Stimulated activated effector memory CD8-positive, alpha-beta T cell treated with anti-CD3 and anti-CD28 coated beads, Interleukin-12 subunit alpha, Interleukin-12 subunit beta, amount 100 ng/mL, for 72 hours (primary cell): ENCODE measurements at regions not wholly inside any gene's neighbourhood (a gene's known extent, or its start where the extent isn't known, plus 50 kb on each side); places are given as distances from the start of the nearest gene placed in this dataset.
"Not testable (repeated sequence)": the region's sequence is repeated elsewhere in the genome, so short reads cannot be mapped to it uniquely, and the experiment has no call there.

ENCODE experiments used
- ATAC-seq: fragments of 150-1000 bp; cut with Tn5 transposase; 2 replicates; pipeline ENCODE4 v1.10.0; 2021
- DNase-seq, 2 donors: peaks; one replicate each; pipeline ENCODE4 v3.0.0; 2021 to 2022; ENCODE audit warnings: low spot score in 2 of 2
- H3K27ac Mint-ChIP-seq: one replicate; pipeline ENCODE4 v1.8.0; 2022; ENCODE audit warnings: mild to moderate bottlenecking, mixed read lengths
- H3K36me3 Mint-ChIP-seq: one replicate; pipeline ENCODE4 v1.8.0; 2022; ENCODE audit warnings: mild to moderate bottlenecking, mixed read lengths
- H3K4me1 Mint-ChIP-seq: one replicate; pipeline ENCODE4 v1.8.0; 2022; ENCODE audit warnings: mixed read lengths
- H3K4me3 Mint-ChIP-seq: one replicate; pipeline ENCODE4 v1.8.0; 2022; ENCODE audit warnings: mild to moderate bottlenecking, mixed read lengths
- H3K9me3 Mint-ChIP-seq: one replicate; pipeline ENCODE4 v1.8.0; 2022; ENCODE audit warnings: mixed read lengths

DNA sequence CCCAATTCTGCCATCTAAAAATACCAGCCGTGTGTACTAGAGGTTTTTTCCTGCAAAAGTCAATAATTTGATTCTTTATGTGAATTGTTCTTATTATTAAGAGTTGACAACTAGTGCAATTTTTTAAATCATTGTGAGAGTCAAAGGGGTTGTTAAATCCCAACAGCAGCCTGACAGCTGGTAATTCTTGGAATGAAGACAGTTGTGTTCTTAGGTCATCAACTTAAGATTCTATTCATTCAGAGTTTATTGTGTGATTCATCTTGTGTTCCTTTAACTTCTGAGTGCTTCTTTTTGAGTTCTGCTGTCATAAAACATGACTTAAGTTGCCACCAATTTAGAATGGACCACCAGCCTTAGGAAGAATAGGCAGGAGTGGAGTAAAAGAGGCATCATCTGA lies 329.0 kb downstream of the NAF1 start:
- no peak for ATAC-seq
- Mint-ChIP-seq H3K36me3 (no peaks in the 10 kb centered on the region), H3K27ac (no peak overlapping the region), H3K4me1 (no peaks in the 10 kb centered on the region), H3K9me3 (peaks cover 5% of the 10 kb centered on the region), H3K4me3 (no peak overlapping the region)
- DNase-seq: no peak

DNA sequence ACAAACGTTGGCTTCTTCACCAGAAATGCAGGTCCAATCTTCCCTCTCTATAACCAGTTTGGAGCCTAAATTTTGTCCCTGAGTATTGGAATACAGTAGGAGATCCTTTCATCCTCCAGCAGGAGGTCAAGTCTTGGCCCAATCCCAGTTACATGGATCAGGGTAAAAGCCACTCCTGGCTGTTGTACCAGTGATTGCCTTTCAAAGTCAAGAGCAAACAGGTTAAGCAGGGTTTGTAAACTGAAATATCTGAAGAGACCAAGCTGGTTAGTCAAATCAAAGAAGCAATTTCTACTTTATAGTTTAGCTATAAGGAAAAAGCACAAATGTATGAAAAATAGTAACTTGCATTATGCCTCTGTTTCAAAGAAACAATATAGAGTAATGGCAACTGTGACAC lies 329.4 kb downstream of the NAF1 start:
- H3K9me3 Mint-ChIP-seq: peaks cover 5% of the 10 kb centered on the region
- ATAC-seq (no peak), DNase-seq (no peak)
- no peaks in the 10 kb centered on the region for H3K4me1 Mint-ChIP-seq
- no peaks in the 10 kb centered on the region for H3K36me3 Mint-ChIP-seq
- no peak overlapping the region for H3K27ac Mint-ChIP-seq
- H3K4me3 Mint-ChIP-seq: no peak overlapping the region

- H3K4me3 Mint-ChIP-seq: no peak overlapping the region
- no peak for ATAC-seq
These were observed 329.9 kb downstream of the NAF1 start for GRCh38 chr4:162836773-162837172.

GRCh38 chr4:162836258-162836657 lies 330.4 kb downstream of the NAF1 start:
- H3K4me1 Mint-ChIP-seq, H3K36me3 Mint-ChIP-seq, DNase-seq, H3K27ac Mint-ChIP-seq, H3K4me3 Mint-ChIP-seq, ATAC-seq, H3K9me3 Mint-ChIP-seq: not testable (repeated sequence)

More at GRCh38 chr4:162836773-162837172, 329.9 kb downstream of the NAF1 start:
- Mint-ChIP-seq H3K4me1 (no peaks in the 10 kb centered on the region), H3K36me3 (no peaks in the 10 kb centered on the region), H3K9me3 (peaks cover 5% of the 10 kb centered on the region), H3K27ac (no peak overlapping the region)
- DNase-seq: no peak

DNA sequence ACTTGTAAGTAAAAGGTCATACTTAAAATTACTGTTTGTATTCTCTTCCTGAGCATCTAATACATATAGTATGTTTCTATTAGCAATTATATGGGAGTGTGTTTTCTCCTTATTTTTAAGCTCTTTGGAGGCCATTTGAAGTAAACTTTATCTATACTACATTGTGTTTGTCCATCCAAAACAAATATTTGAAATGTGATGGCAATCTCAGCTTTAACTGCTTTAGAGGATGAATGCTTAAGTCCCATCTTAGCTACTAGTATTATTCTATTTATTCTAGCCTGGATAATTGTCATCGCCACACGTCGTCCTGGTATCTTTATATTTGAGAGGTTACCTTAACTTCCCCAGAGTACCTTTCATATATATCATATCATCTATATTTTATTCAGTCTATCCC lies 335.8 kb downstream of the NAF1 start:
- H3K4me1 Mint-ChIP-seq: no peaks in the 10 kb centered on the region
- H3K9me3 Mint-ChIP-seq: peaks cover 12% of the 10 kb centered on the region
- H3K36me3 Mint-ChIP-seq: no peaks in the 10 kb centered on the region
- H3K4me3 Mint-ChIP-seq: no peak overlapping the region
- H3K27ac Mint-ChIP-seq: no peak overlapping the region
- DNase-seq (no peak), ATAC-seq (no peak)

- not testable (repeated sequence) for H3K27ac Mint-ChIP-seq, ATAC-seq, H3K4me1 Mint-ChIP-seq, H3K4me3 Mint-ChIP-seq, H3K36me3 Mint-ChIP-seq, DNase-seq
- peaks cover 13% of the 10 kb centered on the region for H3K9me3 Mint-ChIP-seq
These were observed 349.3 kb downstream of the NAF1 start for GRCh38 chr4:162817374-162817773.

- DNase-seq: no peak
- Mint-ChIP-seq H3K4me3 (no peak overlapping the region), H3K36me3 (no peaks in the 10 kb centered on the region), H3K9me3 (peaks cover 5% of the 10 kb centered on the region), H3K4me1 (no peaks in the 10 kb centered on the region), H3K27ac (no peak overlapping the region)
- ATAC-seq: no peak
These were observed 362.3 kb downstream of the NAF1 start for GRCh38 chr4:162804351-162804924.

DNA sequence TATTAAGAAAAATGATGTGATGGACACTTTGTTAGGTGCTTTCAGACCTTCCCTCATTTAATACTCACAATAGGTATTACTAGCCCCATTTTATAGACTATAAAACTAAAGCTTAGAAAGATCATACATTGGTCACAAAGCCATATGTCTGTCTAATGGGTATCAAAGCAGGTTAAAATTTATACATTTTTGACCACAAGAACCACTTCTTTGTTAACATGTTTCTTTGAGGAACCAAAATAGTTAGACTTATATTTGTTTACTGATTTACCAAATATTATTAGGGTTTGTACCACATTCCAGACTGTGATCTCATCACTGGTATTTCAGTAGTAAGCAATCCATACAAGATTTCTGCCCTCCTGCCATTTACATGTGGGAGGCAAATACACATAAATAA lies 363.3 kb downstream of the NAF1 start:
- Mint-ChIP-seq H3K4me1 (no peaks in the 10 kb centered on the region), H3K27ac (no peak overlapping the region), H3K4me3 (no peak overlapping the region), H3K9me3 (peaks cover 5% of the 10 kb centered on the region), H3K36me3 (no peaks in the 10 kb centered on the region)
- ATAC-seq (no peak), DNase-seq (no peak)

GRCh38 chr4:162797108-162797507 lies 369.6 kb downstream of the NAF1 start:
- no peaks in the 10 kb centered on the region for H3K4me1 Mint-ChIP-seq
- H3K36me3 Mint-ChIP-seq: no peaks in the 10 kb centered on the region
- H3K9me3 Mint-ChIP-seq: peaks cover 5% of the 10 kb centered on the region
- ATAC-seq: no peak
- no peak overlapping the region for H3K4me3 Mint-ChIP-seq
- no peak overlapping the region for H3K27ac Mint-ChIP-seq
- no peak for DNase-seq

DNA sequence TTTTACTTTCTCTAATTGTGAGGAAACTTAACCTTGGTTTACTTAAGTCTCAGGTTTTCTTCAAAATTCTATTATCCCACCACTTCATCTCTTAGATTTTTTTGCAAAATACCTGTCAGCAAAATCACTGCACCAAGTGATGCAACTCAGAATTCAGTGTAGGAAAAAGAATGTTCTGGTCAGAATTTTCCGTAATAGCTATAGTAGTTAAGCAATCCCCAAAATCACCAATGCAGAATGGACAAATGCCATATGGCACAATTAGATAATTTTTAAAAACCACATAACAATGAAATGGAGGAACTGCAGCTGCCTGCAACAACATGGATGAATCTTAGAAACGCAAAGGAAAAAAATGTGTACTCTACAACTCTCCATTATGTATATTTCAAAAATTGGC lies 373.1 kb downstream of the NAF1 start:
- H3K27ac Mint-ChIP-seq: no peak overlapping the region
- DNase-seq: no peak
- no peaks in the 10 kb centered on the region for H3K4me1 Mint-ChIP-seq
- H3K9me3 Mint-ChIP-seq: peaks cover 7% of the 10 kb centered on the region
- no peaks in the 10 kb centered on the region for H3K36me3 Mint-ChIP-seq
- ATAC-seq: no peak
- H3K4me3 Mint-ChIP-seq: no peak overlapping the region

- H3K36me3 Mint-ChIP-seq: no peaks in the 10 kb centered on the region
- H3K9me3 Mint-ChIP-seq: peaks cover 11% of the 10 kb centered on the region
- no peak overlapping the region for H3K27ac Mint-ChIP-seq
- no peak for DNase-seq
- H3K4me3 Mint-ChIP-seq: no peak overlapping the region
- no peaks in the 10 kb centered on the region for H3K4me1 Mint-ChIP-seq
- ATAC-seq: no peak
These were observed 373.7 kb downstream of the NAF1 start for GRCh38 chr4:162793004-162793403.

- DNase-seq (no peak), ATAC-seq (no peak)
- peaks cover 11% of the 10 kb centered on the region for H3K9me3 Mint-ChIP-seq
- H3K4me1 Mint-ChIP-seq: no peaks in the 10 kb centered on the region
- H3K27ac Mint-ChIP-seq: no peak overlapping the region
- H3K36me3 Mint-ChIP-seq: no peaks in the 10 kb centered on the region
- no peak overlapping the region for H3K4me3 Mint-ChIP-seq
These were observed 375.5 kb downstream of the NAF1 start for GRCh38 chr4:162791226-162791625.

- H3K9me3 Mint-ChIP-seq: peaks cover 11% of the 10 kb centered on the region
- no peak overlapping the region for H3K4me3 Mint-ChIP-seq
- ATAC-seq: no peak
- H3K4me1 Mint-ChIP-seq: no peaks in the 10 kb centered on the region
- DNase-seq: no peak
- H3K36me3 Mint-ChIP-seq: no peaks in the 10 kb centered on the region
- no peak overlapping the region for H3K27ac Mint-ChIP-seq
These were observed 379.6 kb downstream of the NAF1 start for GRCh38 chr4:162787120-162787519.

DNA sequence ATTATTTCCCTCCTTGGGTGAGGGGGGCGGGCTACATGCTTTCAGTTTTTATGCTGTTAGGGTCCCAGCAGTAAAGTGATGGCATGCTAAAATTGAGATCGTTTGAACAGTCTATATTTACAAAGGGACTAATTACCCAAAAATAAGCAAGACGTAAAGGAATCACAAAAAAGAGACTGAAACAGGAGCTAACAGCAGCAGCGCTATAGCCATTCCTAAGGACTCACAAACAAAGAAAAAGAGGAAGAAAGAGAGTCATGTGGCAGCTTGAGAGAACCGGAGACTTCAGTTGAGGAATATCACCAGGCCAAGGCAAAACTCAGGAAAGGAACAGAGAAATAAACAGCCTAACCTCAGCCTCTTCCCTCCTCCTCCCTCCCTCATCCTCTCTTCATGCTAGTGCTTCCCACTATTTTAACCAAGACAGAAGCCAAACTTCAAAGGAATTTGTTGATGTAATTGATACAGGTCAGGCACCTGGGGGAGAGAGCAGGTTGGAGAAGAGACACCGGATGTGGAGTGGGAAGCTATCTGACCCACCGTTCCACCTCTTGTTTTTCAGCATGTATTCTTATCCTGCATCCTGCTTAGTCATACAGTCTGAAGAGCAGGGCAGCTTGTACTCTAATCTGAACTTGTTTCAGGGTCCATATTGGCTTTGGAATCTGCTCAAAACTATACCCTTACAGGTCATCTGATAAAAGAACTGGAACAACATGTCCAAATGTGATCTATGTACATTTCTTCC lies 383.7 kb downstream of the NAF1 start:
- no peaks in the 10 kb centered on the region for H3K4me1 Mint-ChIP-seq
- H3K27ac Mint-ChIP-seq: no peak overlapping the region
- H3K4me3 Mint-ChIP-seq: no peak overlapping the region
- no peaks in the 10 kb centered on the region for H3K9me3 Mint-ChIP-seq
- H3K36me3 Mint-ChIP-seq: no peaks in the 10 kb centered on the region
- no peak for DNase-seq
- no peak for ATAC-seq

DNA sequence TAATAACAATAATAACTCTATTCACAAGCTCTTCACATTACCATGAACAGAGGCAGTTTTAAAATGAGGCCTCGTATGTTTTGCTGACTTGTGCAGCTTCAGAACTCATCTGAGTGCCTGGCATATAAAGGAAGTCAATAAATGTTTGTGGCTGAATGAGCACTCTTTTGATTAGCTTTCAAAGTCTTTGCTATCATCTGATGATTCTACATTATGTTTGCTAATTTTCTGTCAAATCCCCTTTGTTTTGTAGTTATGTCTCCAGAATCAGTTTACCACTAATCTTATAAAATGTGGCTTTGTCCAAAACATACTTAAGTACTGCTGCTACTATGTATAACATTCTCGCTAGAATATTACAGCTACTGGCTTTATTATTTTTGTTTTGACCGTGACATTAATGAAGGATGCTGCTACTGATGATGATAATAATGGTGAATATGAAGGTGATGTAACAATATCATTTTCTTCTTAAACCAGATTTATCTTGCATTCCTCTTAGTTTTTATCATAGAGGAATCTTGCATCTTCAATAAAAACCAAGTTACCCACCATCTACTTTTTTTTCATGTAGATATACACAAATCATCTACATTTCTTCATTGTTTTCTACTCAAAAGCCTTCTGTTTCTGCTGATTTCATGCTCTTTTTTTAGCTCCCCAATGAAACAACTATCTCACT lies 384.5 kb downstream of the NAF1 start:
- no peak overlapping the region for H3K4me3 Mint-ChIP-seq
- no peaks in the 10 kb centered on the region for H3K36me3 Mint-ChIP-seq
- DNase-seq: no peak
- no peaks in the 10 kb centered on the region for H3K9me3 Mint-ChIP-seq
- no peak for ATAC-seq
- no peak overlapping the region for H3K27ac Mint-ChIP-seq
- H3K4me1 Mint-ChIP-seq: no peaks in the 10 kb centered on the region
